Panc1 (cell line): ENCODE measurements at regions not wholly inside any gene's neighbourhood (a gene's known extent, or its start where the extent isn't known, plus 50 kb on each side); places are given as distances from the start of the nearest gene placed in this dataset.

Experiments
- ATAC-seq: fragments of 200-7000 bp; cut with Tn5 transposase; 2 replicates; pipeline ENCODE4 v1.9.1; 2020; ENCODE audit warnings: mild to moderate bottlenecking, moderate library complexity
- BruUV-seq: library from RNA; stranded (reverse); fragments of 400-500 nt; replicated peaks from 2 replicates; lab custom pipeline; 2021; lab: Mats Ljungman, UMichigan
- CTCF ChIA-PET: fragments of 300-600 bp; sonication (Branson Sonifier 250); formaldehyde crosslinking; loops from one replicate; lab custom pipeline; 2022; ENCODE audit warnings: antibody characterized with exemption; lab: Charles Lee
- POLR2A ChIA-PET: fragments of 300-600 bp; sonication (Branson Sonifier 250); formaldehyde crosslinking; loops from one replicate; lab custom pipeline; 2022; ENCODE audit warnings: antibody characterized with exemption; lab: Charles Lee
- DNase-seq: peaks from one replicate; pipeline ENCODE4 v3.0.0-alpha.2; 2010; ENCODE audit warnings: low read depth, low spot score
- H3K27ac ChIP-seq: 2 replicates; pipeline ENCODE4 v1.5.1; 2011; ENCODE audit warnings: mild to moderate bottlenecking, low read length, inconsistent platforms
- H3K27me3 ChIP-seq: fragments of 200-500 bp; sonication (Bioruptor generic); 2 replicates; pipeline ENCODE4 v1.6.0; 2014; ENCODE audit warnings: low read length, inconsistent platforms; ENCODE audit not compliant: control insufficient read depth, insufficient read depth
- H3K36me3 ChIP-seq: fragments of 200-500 bp; sonication (Bioruptor generic); 2 replicates; pipeline ENCODE4 v1.5.1; 2014; ENCODE audit warnings: inconsistent platforms, mild to moderate bottlenecking, low read length, moderate library complexity; ENCODE audit not compliant: control insufficient read depth, insufficient read depth
- H3K4me1 ChIP-seq: 2 replicates; pipeline ENCODE4 v1.5.1; 2011; ENCODE audit warnings: inconsistent platforms, mild to moderate bottlenecking, low read length, moderate library complexity; ENCODE audit not compliant: control insufficient read depth, insufficient read depth
- H3K4me3 ChIP-seq, 2 experiments: 2 replicates each; pipeline ENCODE4 v1.5.1; 2011 to 2012; ENCODE audit warnings: low read depth in 2 of 2, low read length in 2 of 2, mild to moderate bottlenecking in 2 of 2, inconsistent platforms in 1 of 2, moderate library complexity in 1 of 2
- H3K9me3 ChIP-seq: fragments of 200-500 bp; sonication (Bioruptor generic); 2 replicates; pipeline ENCODE4 v1.5.1; 2014; ENCODE audit warnings: low read depth, mild to moderate bottlenecking, inconsistent platforms, low read length, moderate library complexity; ENCODE audit not compliant: control insufficient read depth, insufficient read depth
- POLR2AphosphoS5 ChIP-seq: IDR thresholded peaks from 2 replicates; pipeline ENCODE4 v1.6.1; 2012; ENCODE audit warnings: mild to moderate bottlenecking, low read depth, low read length, moderate library complexity
- REST ChIP-seq, 2 experiments: IDR thresholded peaks; 2 replicates each; pipeline ENCODE4 v1.6.1; 2011 to 2012; ENCODE audit warnings: low read depth in 2 of 2, control low read depth in 1 of 2, low read length in 1 of 2, mild to moderate bottlenecking in 1 of 2, moderate library complexity in 1 of 2; ENCODE audit not compliant: insufficient read depth in 1 of 2
- SIN3A ChIP-seq: IDR thresholded peaks from 2 replicates; pipeline ENCODE4 v1.6.1; 2012; ENCODE audit warnings: low read depth, mild to moderate bottlenecking, low read length, moderate library complexity, borderline replicate concordance; ENCODE audit not compliant: insufficient read depth
- TCF7L2 ChIP-seq: IDR thresholded peaks from 2 replicates; pipeline ENCODE4 v1.6.1; 2011; ENCODE audit warnings: mild to moderate bottlenecking, low read depth, low read length, inconsistent platforms
- in situ Hi-C: cut with HindIII; loops from 2 replicates; pipeline ENCODE4 v1.10.0; 2016; ENCODE audit warnings: low sequenced_read_pairs, low pct_unique_long_range_greater_than_20kb
- intact Hi-C: fragments of 100-400 bp; cut with micrococcal nuclease; formaldehyde crosslinking; loops from one replicate; pipeline ENCODE4 v1.10.0; 2022; ENCODE audit not compliant: unreplicated experiment

GRCh38 chr10:11661441-11661840 is 50.0 kb upstream of the USP6NL start:
- ChIA-PET CTCF (no interaction called here), POLR2A (no interaction called here)
- ATAC-seq (no peak), DNase-seq (no peak)
- H3K27me3 ChIP-seq: no peaks in the 10 kb centered on the region
- intact Hi-C loops (no loop called here), in situ Hi-C loops (no loop called here)
- no peak overlapping the region for H3K4me3 ChIP-seq
- H3K9me3 ChIP-seq: no peaks in the 10 kb centered on the region
- TF ChIP-seq POLR2AphosphoS5 (no peak), TCF7L2 (no peak), SIN3A (no peak), REST (IDR thresholded peaks at IDR 0.05; ENCODE audit: insufficient read depth in 1 of 2, low read depth in 2 of 2, low read length in 1 of 2) (no peak)
- H3K4me1 ChIP-seq: no peaks in the 10 kb centered on the region
- no peak overlapping the region for H3K27ac ChIP-seq
- H3K36me3 ChIP-seq: no peaks in the 10 kb centered on the region
- no TSS peak for BruUV-seq
